Endodermal cell (in vitro differentiated cells): ENCODE measurements at regions not wholly inside any gene's neighbourhood (a gene's known extent, or its start where the extent isn't known, plus 50 kb on each side); places are given as distances from the start of the nearest gene placed in this dataset.
A peak's percentile ranks its signal among the peaks of the same experiment; 100 is the strongest.

Experiments used
- DNase-seq: peaks from one replicate; pipeline ENCODE4 v3.0.0-alpha.2; 2017
- H3K27ac ChIP-seq: 2 replicates; pipeline ENCODE4 v1.5.1; 2013; ENCODE audit warnings: mild to moderate bottlenecking, low read depth, low read length, moderate library complexity
- H3K27me3 ChIP-seq: 2 replicates; pipeline ENCODE4 v1.6.1; 2013; ENCODE audit warnings: mild to moderate bottlenecking, low read length, moderate library complexity; ENCODE audit not compliant: insufficient read depth, control insufficient read depth, poor library complexity, severe bottlenecking
- H3K36me3 ChIP-seq: 2 replicates; pipeline ENCODE4 v1.7.0; 2013; ENCODE audit warnings: mild to moderate bottlenecking, low read length, moderate library complexity; ENCODE audit not compliant: control insufficient read depth, insufficient read depth
- H3K4me1 ChIP-seq: one replicate; pipeline ENCODE4 v1.7.0; 2013; ENCODE audit warnings: low read length; ENCODE audit not compliant: control insufficient read depth, insufficient read depth
- H3K4me3 ChIP-seq: 2 replicates; pipeline ENCODE4 v1.5.1; 2013; ENCODE audit warnings: mild to moderate bottlenecking, low read length, moderate library complexity
- H3K9ac ChIP-seq: 2 replicates; pipeline ENCODE4 v1.6.1; 2013; ENCODE audit warnings: mild to moderate bottlenecking, low read length, moderate library complexity; ENCODE audit not compliant: poor library complexity, severe bottlenecking; ENCODE audit errors: extremely low read depth
- H3K9me3 ChIP-seq: 2 replicates; pipeline ENCODE4 v1.6.1; 2013; ENCODE audit warnings: mild to moderate bottlenecking, low read length, moderate library complexity; ENCODE audit not compliant: control insufficient read depth
- H3K27ac Mint-ChIP-seq: 2 replicates; pipeline ENCODE4 v1.8.0; 2020; ENCODE audit warnings: mixed read lengths
- H3K27me3 Mint-ChIP-seq: 2 replicates; pipeline ENCODE4 v1.8.0; 2021; ENCODE audit warnings: mild to moderate bottlenecking, mixed read lengths; ENCODE audit not compliant: insufficient read depth
- H3K36me3 Mint-ChIP-seq: 2 replicates; pipeline ENCODE4 v1.8.0; 2020; ENCODE audit warnings: low read depth, mixed read lengths
- H3K4me1 Mint-ChIP-seq: 2 replicates; pipeline ENCODE4 v1.8.0; 2020; ENCODE audit warnings: mixed read lengths
- H3K4me3 Mint-ChIP-seq: 2 replicates; pipeline ENCODE4 v1.8.0; 2020; ENCODE audit warnings: mild to moderate bottlenecking, moderate library complexity, mixed read lengths
- H3K9me3 Mint-ChIP-seq: 2 replicates; pipeline ENCODE4 v1.8.0; 2020; ENCODE audit warnings: mild to moderate bottlenecking, mixed read lengths
- WGBS, 2 experiments: methylation state at CpG; one replicate each; pipeline versions ENCODE4 v1.1.5 to v1.1.7; 2013; ENCODE audit warnings: missing lambda C conversion rate in 2 of 2, mixed read lengths in 1 of 2; ENCODE audit not compliant: insufficient coverage in 1 of 2, insufficient read length in 1 of 2; 5-methylcytosine and 5-hydroxymethylcytosine counted together
- TF ChIP-seq, protein P1 (sequence below): fragments of 200-600 bp; sonication (generic); conservative IDR thresholded peaks from 2 replicates; pipeline ENCODE4 v1.5.0; 2021; ENCODE audit warnings: antibody characterized with exemption, mild to moderate bottlenecking

DNA sequence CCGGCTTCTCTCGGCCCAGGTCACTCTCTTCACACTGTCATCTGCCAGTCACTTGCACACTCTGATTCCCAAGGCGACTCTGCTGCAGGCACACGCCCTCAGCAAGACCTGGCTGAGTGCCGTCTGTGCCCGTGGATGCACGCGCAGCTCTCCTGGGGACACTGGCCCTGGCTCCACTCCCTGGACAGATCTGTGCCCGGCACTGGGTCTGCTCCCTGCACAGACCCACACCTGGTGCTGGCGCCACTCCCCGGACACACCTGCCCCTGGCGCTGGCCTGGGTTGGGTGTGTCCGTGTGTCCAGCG, 133.2 kb downstream of the DNAJB6 start:
- Histone ChIP-seq H3K9me3 (peaks cover 25% of the 10 kb centered on the region), H3K9ac (no peak overlapping the region), H3K27ac (no peak overlapping the region), H3K4me1 (no peaks in the 10 kb centered on the region), H3K36me3 (no peaks in the 10 kb centered on the region), H3K4me3 (no peak overlapping the region), H3K27me3 (no peaks in the 10 kb centered on the region)
- peak; percentile 31 for DNase-seq
- peaks cover 26% of the 10 kb centered on the region for H3K9me3 Mint-ChIP-seq
- H3K4me1 Mint-ChIP-seq = no peaks in the 10 kb centered on the region
- H3K27me3 Mint-ChIP-seq = peaks cover 10% of the 10 kb centered on the region
- TF ChIP-seq, protein P1, sequence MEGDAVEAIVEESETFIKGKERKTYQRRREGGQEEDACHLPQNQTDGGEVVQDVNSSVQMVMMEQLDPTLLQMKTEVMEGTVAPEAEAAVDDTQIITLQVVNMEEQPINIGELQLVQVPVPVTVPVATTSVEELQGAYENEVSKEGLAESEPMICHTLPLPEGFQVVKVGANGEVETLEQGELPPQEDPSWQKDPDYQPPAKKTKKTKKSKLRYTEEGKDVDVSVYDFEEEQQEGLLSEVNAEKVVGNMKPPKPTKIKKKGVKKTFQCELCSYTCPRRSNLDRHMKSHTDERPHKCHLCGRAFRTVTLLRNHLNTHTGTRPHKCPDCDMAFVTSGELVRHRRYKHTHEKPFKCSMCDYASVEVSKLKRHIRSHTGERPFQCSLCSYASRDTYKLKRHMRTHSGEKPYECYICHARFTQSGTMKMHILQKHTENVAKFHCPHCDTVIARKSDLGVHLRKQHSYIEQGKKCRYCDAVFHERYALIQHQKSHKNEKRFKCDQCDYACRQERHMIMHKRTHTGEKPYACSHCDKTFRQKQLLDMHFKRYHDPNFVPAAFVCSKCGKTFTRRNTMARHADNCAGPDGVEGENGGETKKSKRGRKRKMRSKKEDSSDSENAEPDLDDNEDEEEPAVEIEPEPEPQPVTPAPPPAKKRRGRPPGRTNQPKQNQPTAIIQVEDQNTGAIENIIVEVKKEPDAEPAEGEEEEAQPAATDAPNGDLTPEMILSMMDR = no peak
- H3K4me3 Mint-ChIP-seq = no peak overlapping the region
- H3K36me3 Mint-ChIP-seq = no peaks in the 10 kb centered on the region
- WGBS, 2 experiments = 92 to 93% methylated on average over 6 to 14 of the region's 14 CpGs
- no peak overlapping the region for H3K27ac Mint-ChIP-seq

DNA sequence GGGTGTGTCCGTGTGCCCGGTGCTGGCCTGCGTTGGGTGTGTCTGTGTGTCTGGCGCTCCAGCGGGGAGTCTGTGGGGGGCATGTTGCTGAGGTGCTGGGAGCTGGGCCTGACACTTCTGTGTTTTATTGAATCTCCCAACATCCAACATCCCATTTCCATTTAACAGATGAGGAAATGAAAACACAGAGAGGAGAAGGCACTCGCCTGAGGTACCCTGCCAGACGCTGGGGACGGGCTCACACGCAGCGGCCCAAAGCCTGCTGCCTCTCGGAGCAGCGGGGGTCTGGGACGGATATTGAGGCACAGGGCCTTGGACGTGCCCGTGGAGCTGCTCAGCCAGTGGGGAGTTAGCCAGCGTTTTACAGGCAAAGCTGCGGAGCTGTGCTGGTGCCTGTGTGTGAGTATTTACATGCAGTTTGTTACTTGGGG, 133.9 kb downstream of the DNAJB6 start:
- Histone ChIP-seq H3K9ac (no peak overlapping the region), H3K9me3 (peaks cover 27% of the 10 kb centered on the region), H3K36me3 (no peaks in the 10 kb centered on the region), H3K27ac (no peak overlapping the region), H3K27me3 (no peaks in the 10 kb centered on the region), H3K4me1 (no peaks in the 10 kb centered on the region), H3K4me3 (no peak overlapping the region)
- H3K36me3 Mint-ChIP-seq = no peaks in the 10 kb centered on the region
- H3K4me3 Mint-ChIP-seq = no peak overlapping the region
- no peak overlapping the region for H3K27ac Mint-ChIP-seq
- DNase-seq = no peak
- peaks cover 26% of the 10 kb centered on the region for H3K9me3 Mint-ChIP-seq
- H3K4me1 Mint-ChIP-seq = no peaks in the 10 kb centered on the region
- H3K27me3 Mint-ChIP-seq = peaks cover 13% of the 10 kb centered on the region
- 80 to 83% methylated on average over 10 to 17 of the region's 17 CpGs for WGBS, 2 experiments
- TF ChIP-seq, protein P1 = no peak

DNA sequence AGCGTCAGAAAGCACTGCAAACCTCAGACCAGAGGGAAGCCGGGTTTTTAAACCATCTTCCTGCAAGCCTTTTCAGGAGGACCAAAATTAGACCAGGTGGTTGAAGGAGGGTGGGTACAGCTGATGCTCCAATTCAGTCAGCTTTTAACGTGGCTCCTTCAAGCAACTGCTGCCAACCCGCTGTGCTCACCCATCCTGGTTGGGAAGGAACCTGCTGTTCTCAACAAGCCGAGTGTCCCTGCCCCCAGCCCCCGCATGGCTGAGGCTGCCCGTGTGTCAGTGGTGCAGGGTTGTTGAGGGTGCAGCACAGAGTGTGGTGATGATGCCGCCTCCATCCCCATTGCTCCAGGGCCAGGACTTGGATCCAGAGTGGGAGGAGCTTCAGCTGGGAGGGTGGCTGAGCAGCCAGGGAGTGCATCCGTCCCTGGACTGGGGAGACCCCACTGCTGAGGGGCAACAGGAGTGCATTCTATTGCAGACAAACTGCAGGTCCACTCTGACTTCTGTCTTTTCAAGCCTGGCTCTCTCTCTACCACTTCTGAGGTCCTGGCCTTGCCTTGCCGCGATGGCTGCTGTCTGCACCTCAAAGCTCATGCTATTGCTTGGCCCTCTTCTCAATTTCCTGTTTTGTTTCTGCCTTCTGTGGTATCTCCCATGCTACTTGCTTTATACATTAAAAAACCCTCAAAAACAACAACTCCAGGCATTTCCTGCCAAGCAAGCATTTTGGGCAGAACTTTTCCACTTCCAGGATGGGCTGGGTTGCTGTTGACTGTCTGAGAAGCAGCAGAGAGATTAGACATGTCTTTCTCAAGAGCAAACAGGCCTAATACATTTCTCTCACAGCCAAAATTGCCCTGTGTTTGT, 134.7 kb downstream of the DNAJB6 start:
- WGBS, 2 experiments = 75 to 80% methylated on average over 8 to 11 of the region's 11 CpGs
- TF ChIP-seq, protein P1 = no peak
- Histone ChIP-seq H3K4me1 (no peaks in the 10 kb centered on the region), H3K9me3 (peaks cover 27% of the 10 kb centered on the region), H3K27me3 (no peaks in the 10 kb centered on the region), H3K4me3 (no peak overlapping the region), H3K27ac (no peak overlapping the region), H3K36me3 (no peaks in the 10 kb centered on the region), H3K9ac (no peak overlapping the region)
- Mint-ChIP-seq H3K4me3 (no peak overlapping the region), H3K9me3 (peaks cover 26% of the 10 kb centered on the region), H3K27me3 (peaks cover 15% of the 10 kb centered on the region), H3K36me3 (no peaks in the 10 kb centered on the region), H3K4me1 (no peaks in the 10 kb centered on the region), H3K27ac (no peak overlapping the region)
- peak; percentile 26 for DNase-seq
